Stimulated activated CD4-positive, alpha-beta T cell treated with anti-CD3 and anti-CD28 coated beads, Interleukin-12 subunit alpha, Interleukin-12 subunit beta, amount 100 ng/mL, for 24 hours (primary cell): ENCODE measurements at regions not wholly inside any gene's neighbourhood (a gene's known extent, or its start where the extent isn't known, plus 50 kb on each side); places are given as distances from the start of the nearest gene placed in this dataset.
"Not testable (repeated sequence)": the region's sequence is repeated elsewhere in the genome, so short reads cannot be mapped to it uniquely, and the experiment has no call there.

ENCODE experiments used
- DNase-seq, 2 experiments: peaks; one replicate each; pipeline ENCODE4 v3.0.0-alpha.2; 2020; ENCODE audit warnings: low read depth in 2 of 2

DNA sequence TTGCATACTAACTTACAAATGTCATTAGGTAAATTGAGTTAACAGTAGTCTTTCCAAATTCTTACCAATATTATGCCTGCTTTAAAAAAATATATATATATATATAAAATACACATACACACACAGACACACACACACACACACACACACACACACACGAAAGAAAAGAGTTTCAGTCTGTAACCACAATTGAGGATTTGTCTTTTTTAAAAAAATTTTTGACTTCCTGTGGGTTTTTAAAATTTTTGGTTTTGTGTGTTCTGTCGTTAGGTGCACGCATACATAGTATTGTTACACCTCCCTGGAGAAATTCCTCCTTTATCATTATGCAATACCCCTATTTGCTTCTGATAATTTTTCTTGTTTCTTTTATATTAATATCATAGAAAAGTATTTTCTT lies 129.3 kb upstream of the LRRC61 start:
- not testable (repeated sequence) for DNase-seq
